ENCODE measurements at regions not wholly inside any gene's neighbourhood (a gene's known extent, or its start where the extent isn't known, plus 50 kb on each side); places are given as distances from the start of the nearest gene placed in this dataset.
A peak's percentile ranks its signal among the peaks of the same experiment; 100 is the strongest.

DNA sequence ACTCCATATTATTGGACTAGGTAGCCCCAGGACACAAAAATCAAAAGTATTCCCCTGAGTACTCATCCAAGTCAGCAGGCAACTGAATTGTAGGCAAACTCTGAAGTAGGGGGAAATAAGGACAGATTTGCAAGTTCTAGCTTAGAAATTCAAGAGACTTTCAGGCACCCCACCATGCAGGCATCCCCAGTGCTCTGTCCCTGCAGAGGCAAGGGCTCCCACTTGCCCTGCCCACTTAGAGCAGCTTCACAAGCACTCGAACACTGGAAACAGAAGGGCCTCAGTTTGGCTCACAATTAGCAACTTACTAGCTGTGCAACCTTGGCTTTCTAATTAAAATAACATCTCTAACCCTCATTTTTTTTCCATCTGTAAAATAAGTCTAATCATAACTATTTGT, 209.2 kb downstream of the C7orf25 start:
- ChIA-PET CTCF (interaction anchor here (0.6 kb wide), 1 partner anchor 650 kb away, joined by 4 read pairs; no protein-coding TSS in a partner anchor), POLR2A (no interaction called here)
- DNase-seq (ENCODE audit: low read depth), result no peak
- Histone ChIP-seq H3K4me3 (ENCODE audit: low read depth, low read length) (no peak overlapping the region), H3K27me3 (ENCODE audit: control insufficient read depth, insufficient read depth, low read length) (no peaks in the 10 kb centered on the region; the same call in 1 of the 2 replicates), H3K36me3 (ENCODE audit: control insufficient read depth, insufficient read depth, low read length) (no peaks in the 10 kb centered on the region)
- TF ChIP-seq, protein P1, sequence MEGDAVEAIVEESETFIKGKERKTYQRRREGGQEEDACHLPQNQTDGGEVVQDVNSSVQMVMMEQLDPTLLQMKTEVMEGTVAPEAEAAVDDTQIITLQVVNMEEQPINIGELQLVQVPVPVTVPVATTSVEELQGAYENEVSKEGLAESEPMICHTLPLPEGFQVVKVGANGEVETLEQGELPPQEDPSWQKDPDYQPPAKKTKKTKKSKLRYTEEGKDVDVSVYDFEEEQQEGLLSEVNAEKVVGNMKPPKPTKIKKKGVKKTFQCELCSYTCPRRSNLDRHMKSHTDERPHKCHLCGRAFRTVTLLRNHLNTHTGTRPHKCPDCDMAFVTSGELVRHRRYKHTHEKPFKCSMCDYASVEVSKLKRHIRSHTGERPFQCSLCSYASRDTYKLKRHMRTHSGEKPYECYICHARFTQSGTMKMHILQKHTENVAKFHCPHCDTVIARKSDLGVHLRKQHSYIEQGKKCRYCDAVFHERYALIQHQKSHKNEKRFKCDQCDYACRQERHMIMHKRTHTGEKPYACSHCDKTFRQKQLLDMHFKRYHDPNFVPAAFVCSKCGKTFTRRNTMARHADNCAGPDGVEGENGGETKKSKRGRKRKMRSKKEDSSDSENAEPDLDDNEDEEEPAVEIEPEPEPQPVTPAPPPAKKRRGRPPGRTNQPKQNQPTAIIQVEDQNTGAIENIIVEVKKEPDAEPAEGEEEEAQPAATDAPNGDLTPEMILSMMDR (IDR thresholded peaks at IDR 0.05; ENCODE audit: insufficient read depth, low read depth, low read length), result no peak

DNA sequence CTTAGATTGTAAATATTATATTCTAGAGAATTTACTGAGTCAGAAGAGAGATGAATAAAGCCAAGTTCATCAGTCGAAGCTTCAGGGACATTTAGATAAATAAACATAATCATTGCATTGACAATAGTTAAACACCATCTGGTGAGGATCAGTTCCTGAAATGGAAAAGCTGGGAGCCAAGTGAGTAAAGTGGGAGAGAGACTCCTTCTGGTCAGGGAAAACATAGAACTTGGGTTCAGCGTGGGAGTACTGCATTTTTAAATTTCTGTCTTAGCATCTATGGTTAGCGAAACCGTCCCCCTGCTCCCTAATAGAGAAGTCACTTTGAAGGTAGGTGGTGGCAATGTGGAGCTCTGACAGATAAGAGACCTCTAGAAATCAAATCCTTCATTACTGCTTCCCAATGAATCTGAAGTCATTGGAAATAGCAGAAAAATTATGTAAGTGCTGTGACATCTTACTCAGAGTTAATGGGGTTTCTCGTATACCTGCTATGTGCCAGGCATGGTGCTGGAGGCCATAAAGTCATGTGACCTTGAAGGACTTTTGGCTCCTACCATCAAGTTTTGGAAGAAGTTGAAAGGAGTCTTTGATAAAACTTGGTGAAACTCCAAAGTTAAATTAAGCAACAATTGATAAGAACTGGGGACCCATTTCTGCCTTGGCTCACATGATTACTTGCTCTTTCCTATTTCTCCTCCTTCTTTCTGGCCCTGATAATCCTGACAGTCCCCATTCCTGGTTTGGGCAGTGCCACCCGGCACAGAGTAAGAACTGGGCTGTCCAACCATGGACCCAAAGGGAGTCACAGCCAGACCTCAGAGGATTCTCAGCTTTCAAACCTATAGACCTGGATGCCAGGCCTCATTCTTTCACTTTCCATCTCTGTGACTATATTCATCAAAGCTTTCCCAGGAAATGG, 211.2 kb downstream of the C7orf25 start:
- CTCF ChIA-PET, result interaction anchor here (0.9 to 2.1 kb wide), 6 partner anchors 9 to 760 kb away, joined by 3 to 6 read pairs (median 4); no protein-coding TSS in a partner anchor
- H3K27me3 ChIP-seq (ENCODE audit: control insufficient read depth, insufficient read depth, low read length), result no peaks in the 10 kb centered on the region; the same call in 1 of the 2 replicates
- no peak for DNase-seq (ENCODE audit: low read depth)
- POLR2A ChIA-PET, result no interaction called here
- H3K4me3 ChIP-seq (ENCODE audit: low read depth, low read length), result no peak overlapping the region
- no peaks in the 10 kb centered on the region for H3K36me3 ChIP-seq (ENCODE audit: control insufficient read depth, insufficient read depth, low read length)
- TF ChIP-seq, protein P1 (IDR thresholded peaks at IDR 0.05; ENCODE audit: insufficient read depth, low read depth, low read length), result peak; percentile 13; the same call in 1 of the 2 replicates

DNA sequence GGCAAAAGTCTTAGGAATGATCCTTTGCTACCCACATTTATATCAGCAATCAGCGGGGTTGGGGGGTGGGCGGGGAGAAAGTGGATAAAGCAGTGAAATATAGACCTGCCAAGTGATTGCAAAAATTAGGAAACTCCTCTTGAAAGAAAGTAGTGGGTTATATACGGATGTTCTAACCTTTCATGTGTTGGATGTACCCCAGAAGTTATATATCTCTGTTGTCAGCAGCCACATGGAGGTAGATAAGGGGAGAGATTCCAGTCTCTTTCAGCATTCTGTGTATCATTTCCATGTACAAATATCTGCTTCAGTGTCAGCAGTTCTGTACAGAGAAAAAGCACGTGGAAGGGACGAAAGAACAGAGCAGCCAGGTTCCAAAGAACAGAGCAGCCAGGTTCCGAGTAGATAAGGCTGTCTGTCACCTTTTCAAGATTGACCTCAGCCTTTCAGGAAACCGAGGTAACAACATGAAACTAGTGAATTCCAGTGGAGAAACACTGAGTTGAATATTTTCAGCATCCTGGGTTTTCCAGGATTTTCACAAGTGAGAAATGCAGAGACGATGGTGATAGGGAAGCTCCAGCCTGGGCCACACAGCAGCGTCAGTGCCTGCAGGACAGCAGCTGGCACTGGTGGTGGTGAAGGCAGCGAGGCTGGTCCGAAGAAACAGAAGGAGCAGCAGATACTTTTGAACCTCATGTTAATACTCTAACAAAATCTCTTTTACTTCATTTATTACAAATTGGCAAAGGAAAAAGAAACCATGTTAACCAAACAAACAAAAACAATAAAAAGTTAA, 212.3 kb downstream of the C7orf25 start:
- ChIA-PET POLR2A (no interaction called here), CTCF (interaction anchor here (1.2 to 2.1 kb wide), 3 partner anchors 8 to 757 kb away, joined by 3 to 4 read pairs (median 4); no protein-coding TSS in a partner anchor)
- no peak for DNase-seq (ENCODE audit: low read depth)
- Histone ChIP-seq H3K4me3 (ENCODE audit: low read depth, low read length) (no peak overlapping the region), H3K36me3 (ENCODE audit: control insufficient read depth, insufficient read depth, low read length) (no peaks in the 10 kb centered on the region), H3K27me3 (ENCODE audit: control insufficient read depth, insufficient read depth, low read length) (peaks cover 4% of the 10 kb centered on the region)
- TF ChIP-seq, protein P1 (IDR thresholded peaks at IDR 0.05; ENCODE audit: insufficient read depth, low read depth, low read length), result no peak

DNA sequence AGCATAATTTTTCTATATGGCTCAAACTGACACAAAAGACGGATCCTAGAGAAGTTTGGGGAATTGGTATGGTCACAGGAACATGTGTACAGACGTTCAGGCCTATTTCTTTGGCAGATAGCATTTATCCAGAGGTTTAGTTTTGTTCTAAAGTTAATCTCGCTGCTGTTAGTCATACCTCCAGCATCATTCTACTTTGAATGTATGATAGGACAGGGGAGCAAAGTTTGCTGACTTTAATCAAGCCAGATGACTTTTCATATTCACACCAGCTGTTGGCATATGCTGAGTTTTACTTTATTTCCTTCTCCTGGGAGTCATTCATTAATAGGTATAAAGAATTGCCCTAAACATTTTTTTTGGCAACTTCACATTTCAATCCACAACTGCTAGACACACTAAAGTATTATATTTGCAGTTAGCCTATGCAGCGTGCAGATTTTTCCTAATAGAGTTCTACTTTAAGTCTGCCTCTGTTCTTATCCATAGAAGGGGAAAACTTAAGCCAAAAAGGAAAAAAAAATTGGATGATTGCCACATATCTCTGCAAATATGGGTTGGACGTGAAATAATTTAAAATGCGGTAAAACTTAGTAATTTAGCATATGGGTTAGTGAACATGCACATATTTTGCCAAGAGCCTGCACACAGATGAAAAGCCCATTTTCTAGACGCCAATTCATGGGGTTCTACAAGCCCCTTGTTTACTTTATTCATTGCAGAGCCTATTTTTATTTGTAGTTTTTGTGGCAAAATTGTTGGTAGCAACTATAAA, 213.1 kb downstream of the C7orf25 start:
- no peak overlapping the region for H3K4me3 ChIP-seq (ENCODE audit: low read depth, low read length)
- POLR2A ChIA-PET, result no interaction called here
- H3K36me3 ChIP-seq (ENCODE audit: control insufficient read depth, insufficient read depth, low read length), result no peaks in the 10 kb centered on the region
- TF ChIP-seq, protein P1 (IDR thresholded peaks at IDR 0.05; ENCODE audit: insufficient read depth, low read depth, low read length), result no peak
- CTCF ChIA-PET, result no interaction called here
- no peak for DNase-seq (ENCODE audit: low read depth)
- peaks cover 5% of the 10 kb centered on the region for H3K27me3 ChIP-seq (ENCODE audit: control insufficient read depth, insufficient read depth, low read length)

All from BJ (cell line).